ENCODE measurements at regions not wholly inside any gene's neighbourhood (a gene's known extent, or its start where the extent isn't known, plus 50 kb on each side); places are given as distances from the start of the nearest gene placed in this dataset.
A peak's percentile ranks its signal among the peaks of the same experiment; 100 is the strongest.

- POLR2A ChIA-PET = no interaction called here
- H3K4me3 ChIP-seq (ENCODE audit: low read depth, low read length) = no peak overlapping the region
- no peaks in the 10 kb centered on the region for H3K4me1 Mint-ChIP-seq (ENCODE audit: low read depth, unreplicated experiment)
- no peaks in the 10 kb centered on the region for H3K36me3 ChIP-seq (ENCODE audit: control insufficient read depth, insufficient read depth, low read length)
- TF ChIP-seq, protein P1, sequence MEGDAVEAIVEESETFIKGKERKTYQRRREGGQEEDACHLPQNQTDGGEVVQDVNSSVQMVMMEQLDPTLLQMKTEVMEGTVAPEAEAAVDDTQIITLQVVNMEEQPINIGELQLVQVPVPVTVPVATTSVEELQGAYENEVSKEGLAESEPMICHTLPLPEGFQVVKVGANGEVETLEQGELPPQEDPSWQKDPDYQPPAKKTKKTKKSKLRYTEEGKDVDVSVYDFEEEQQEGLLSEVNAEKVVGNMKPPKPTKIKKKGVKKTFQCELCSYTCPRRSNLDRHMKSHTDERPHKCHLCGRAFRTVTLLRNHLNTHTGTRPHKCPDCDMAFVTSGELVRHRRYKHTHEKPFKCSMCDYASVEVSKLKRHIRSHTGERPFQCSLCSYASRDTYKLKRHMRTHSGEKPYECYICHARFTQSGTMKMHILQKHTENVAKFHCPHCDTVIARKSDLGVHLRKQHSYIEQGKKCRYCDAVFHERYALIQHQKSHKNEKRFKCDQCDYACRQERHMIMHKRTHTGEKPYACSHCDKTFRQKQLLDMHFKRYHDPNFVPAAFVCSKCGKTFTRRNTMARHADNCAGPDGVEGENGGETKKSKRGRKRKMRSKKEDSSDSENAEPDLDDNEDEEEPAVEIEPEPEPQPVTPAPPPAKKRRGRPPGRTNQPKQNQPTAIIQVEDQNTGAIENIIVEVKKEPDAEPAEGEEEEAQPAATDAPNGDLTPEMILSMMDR (IDR thresholded peaks at IDR 0.05; ENCODE audit: insufficient read depth in 1 of 2, low read depth in 1 of 2, low read length in 1 of 2, severe bottlenecking in 1 of 2, unreplicated experiment in 1 of 2) = no peak
- intact Hi-C loops (cut with micrococcal nuclease; ENCODE audit: unreplicated experiment) = no loop called here
- CTCF ChIA-PET = no interaction called here
- no peak for DNase-seq
- no peak overlapping the region for H3K4me3 Mint-ChIP-seq (ENCODE audit: unreplicated experiment)
- H3K27me3 ChIP-seq (replicated peaks; ENCODE audit: control insufficient read depth, insufficient read depth, low read length) = no peaks in the 10 kb centered on the region
- no peak overlapping the region for H3K27ac Mint-ChIP-seq (ENCODE audit: unreplicated experiment)
- H3K9me3 Mint-ChIP-seq (ENCODE audit: unreplicated experiment) = peaks cover 6% of the 10 kb centered on the region
- peaks cover 7% of the 10 kb centered on the region; the same call in 1 of the 2 replicates for H3K9me3 ChIP-seq
- H3K36me3 Mint-ChIP-seq (ENCODE audit: insufficient read depth, unreplicated experiment) = no peaks in the 10 kb centered on the region
- BruUV-seq (replicated peaks) = no TSS peak
- H3K4me1 ChIP-seq = no peaks in the 10 kb centered on the region
- H3K27me3 Mint-ChIP-seq (ENCODE audit: insufficient read depth, unreplicated experiment) = peaks cover 18% of the 10 kb centered on the region
Observed at GRCh38 chr7:41899823-41900433, 197.0 kb upstream of the INHBA start.

- no peak for DNase-seq
- intact Hi-C loops (cut with micrococcal nuclease; ENCODE audit: unreplicated experiment) = loop anchor here (1.0 kb wide), 1 partner anchor 31 kb away; no protein-coding TSS in a partner anchor
- Histone ChIP-seq H3K27me3 (replicated peaks; ENCODE audit: control insufficient read depth, insufficient read depth, low read length) (no peaks in the 10 kb centered on the region), H3K4me1 (no peaks in the 10 kb centered on the region), H3K9me3 (no peaks in the 10 kb centered on the region), H3K36me3 (ENCODE audit: control insufficient read depth, insufficient read depth, low read length) (no peaks in the 10 kb centered on the region), H3K4me3 (ENCODE audit: low read depth, low read length) (no peak overlapping the region)
- Mint-ChIP-seq H3K36me3 (ENCODE audit: insufficient read depth, unreplicated experiment) (no peaks in the 10 kb centered on the region), H3K4me1 (ENCODE audit: low read depth, unreplicated experiment) (no peaks in the 10 kb centered on the region), H3K27me3 (ENCODE audit: insufficient read depth, unreplicated experiment) (peaks cover 12% of the 10 kb centered on the region), H3K9me3 (ENCODE audit: unreplicated experiment) (no peaks in the 10 kb centered on the region), H3K27ac (ENCODE audit: unreplicated experiment) (no peak overlapping the region), H3K4me3 (ENCODE audit: unreplicated experiment) (no peak overlapping the region)
- CTCF ChIA-PET = no interaction called here
- TF ChIP-seq, protein P1 (IDR thresholded peaks at IDR 0.05; ENCODE audit: insufficient read depth in 1 of 2, low read depth in 1 of 2, low read length in 1 of 2, severe bottlenecking in 1 of 2, unreplicated experiment in 1 of 2) = no peak
- POLR2A ChIA-PET = no interaction called here
- no TSS peak for BruUV-seq (replicated peaks)
Observed at GRCh38 chr7:41893656-41894055, 190.8 kb upstream of the INHBA start.

- no peaks in the 10 kb centered on the region for H3K36me3 ChIP-seq (ENCODE audit: control insufficient read depth, insufficient read depth, low read length)
Observed at GRCh38 chr7:41892356-41893100, 189.6 kb upstream of the INHBA start.

More at GRCh38 chr7:41892356-41893100, 189.6 kb upstream of the INHBA start:
- ChIA-PET CTCF (no interaction called here), POLR2A (no interaction called here)
- Histone ChIP-seq H3K9me3 (no peaks in the 10 kb centered on the region), H3K4me3 (ENCODE audit: low read depth, low read length) (no peak overlapping the region), H3K4me1 (no peaks in the 10 kb centered on the region), H3K27me3 (replicated peaks; ENCODE audit: control insufficient read depth, insufficient read depth, low read length) (no peaks in the 10 kb centered on the region)
- H3K27ac Mint-ChIP-seq (ENCODE audit: unreplicated experiment) = no peak overlapping the region
- intact Hi-C loops (cut with micrococcal nuclease; ENCODE audit: unreplicated experiment) = no loop called here
- TF ChIP-seq, protein P1 (IDR thresholded peaks at IDR 0.05; ENCODE audit: insufficient read depth in 1 of 2, low read depth in 1 of 2, low read length in 1 of 2, severe bottlenecking in 1 of 2, unreplicated experiment in 1 of 2) = no peak
- no TSS peak for BruUV-seq (replicated peaks)
- no peaks in the 10 kb centered on the region for H3K36me3 Mint-ChIP-seq (ENCODE audit: insufficient read depth, unreplicated experiment)
- no peak overlapping the region for H3K4me3 Mint-ChIP-seq (ENCODE audit: unreplicated experiment)
- H3K27me3 Mint-ChIP-seq (ENCODE audit: insufficient read depth, unreplicated experiment) = peaks cover 14% of the 10 kb centered on the region
- H3K9me3 Mint-ChIP-seq (ENCODE audit: unreplicated experiment) = no peaks in the 10 kb centered on the region
- peak in 1 of 2 experiments; percentile 7 for DNase-seq
- H3K4me1 Mint-ChIP-seq (ENCODE audit: low read depth, unreplicated experiment) = no peaks in the 10 kb centered on the region
